ENCODE measurements at regions not wholly inside any gene's neighbourhood (a gene's known extent, or its start where the extent isn't known, plus 50 kb on each side); places are given as distances from the start of the nearest gene placed in this dataset.

GRCh38 chr2:7127687-7128086 is 210.5 kb downstream of the RNF144A start:
- Histone ChIP-seq H3K4me1 (no peaks in the 10 kb centered on the region), H3K36me3 (no peaks in the 10 kb centered on the region), H3K27me3 (no peaks in the 10 kb centered on the region), H3K9me3 (ENCODE audit: low read depth) (no peaks in the 10 kb centered on the region), H3K27ac (no peak overlapping the region), H3K4me2 (no peak overlapping the region), H3K79me2 (ENCODE audit: low read depth) (no peaks in the 10 kb centered on the region), H3K4me3 (no peak overlapping the region), H3K9ac (no peak overlapping the region), H4K20me1 (ENCODE audit: low read depth) (no peaks in the 10 kb centered on the region), H2AFZ (replicated peaks) (no peak overlapping the region), H3F3A (ENCODE audit: low read depth) (no peaks in the 10 kb centered on the region)
- no peaks in the 10 kb centered on the region for H3K9me3 Mint-ChIP-seq
- TF ChIP-seq CTCF (IDR thresholded peaks at IDR 0.05) (no peak), EZH2phosphoT487 (IDR thresholded peaks at IDR 0.05) (no peak), EZH2 (IDR thresholded peaks at IDR 0.05) (no peak)
- H3K4me1 Mint-ChIP-seq, result peaks cover 7% of the 10 kb centered on the region
- H3K27me3 Mint-ChIP-seq (ENCODE audit: insufficient read depth, low read depth), result no peaks in the 10 kb centered on the region
- no peak overlapping the region for H3K4me3 Mint-ChIP-seq
- H3K27ac Mint-ChIP-seq, result no peak overlapping the region
- no peak for DNase-seq (ENCODE audit: low spot score)
- no peaks in the 10 kb centered on the region for H3K36me3 Mint-ChIP-seq

- Mint-ChIP-seq H3K4me1 (peaks cover 7% of the 10 kb centered on the region), H3K4me3 (no peak overlapping the region), H3K27ac (no peak overlapping the region), H3K27me3 (ENCODE audit: insufficient read depth, low read depth) (no peaks in the 10 kb centered on the region), H3K36me3 (no peaks in the 10 kb centered on the region), H3K9me3 (no peaks in the 10 kb centered on the region)
- Histone ChIP-seq H4K20me1 (ENCODE audit: low read depth) (no peaks in the 10 kb centered on the region), H3K4me3 (no peak overlapping the region), H3K79me2 (ENCODE audit: low read depth) (no peaks in the 10 kb centered on the region), H3F3A (ENCODE audit: low read depth) (no peaks in the 10 kb centered on the region), H3K4me2 (no peak overlapping the region), H3K9ac (no peak overlapping the region), H3K27me3 (no peaks in the 10 kb centered on the region), H3K36me3 (no peaks in the 10 kb centered on the region), H3K9me3 (ENCODE audit: low read depth) (no peaks in the 10 kb centered on the region), H3K4me1 (no peaks in the 10 kb centered on the region), H2AFZ (replicated peaks) (no peak overlapping the region), H3K27ac (no peak overlapping the region)
- DNase-seq (ENCODE audit: low spot score), result no peak
- no peak for TF ChIP-seq EZH2 (IDR thresholded peaks at IDR 0.05)
- TF ChIP-seq CTCF (IDR thresholded peaks at IDR 0.05), result no peak
- TF ChIP-seq EZH2phosphoT487 (IDR thresholded peaks at IDR 0.05), result no peak
These were observed 214.0 kb downstream of the RNF144A start for GRCh38 chr2:7131261-7131660.

- H3K27ac Mint-ChIP-seq, result no peak overlapping the region
- no peaks in the 10 kb centered on the region for H3K9me3 ChIP-seq (ENCODE audit: low read depth)
- no peak overlapping the region for H3K4me3 ChIP-seq
- H3K27me3 Mint-ChIP-seq (ENCODE audit: insufficient read depth, low read depth), result no peaks in the 10 kb centered on the region
- no peaks in the 10 kb centered on the region for H3K36me3 ChIP-seq
- H2AFZ ChIP-seq (replicated peaks), result no peak overlapping the region
- H3K9ac ChIP-seq, result no peak overlapping the region
- no peaks in the 10 kb centered on the region for H3F3A ChIP-seq (ENCODE audit: low read depth)
- no peaks in the 10 kb centered on the region for H3K36me3 Mint-ChIP-seq
- no peak overlapping the region for H3K4me2 ChIP-seq
- no peaks in the 10 kb centered on the region for H3K27me3 ChIP-seq
- no peaks in the 10 kb centered on the region for H3K4me1 ChIP-seq
- H4K20me1 ChIP-seq (ENCODE audit: low read depth), result no peaks in the 10 kb centered on the region
- H3K4me3 Mint-ChIP-seq, result no peak overlapping the region
- no peak for DNase-seq (ENCODE audit: low spot score)
- no peak for TF ChIP-seq CTCF (IDR thresholded peaks at IDR 0.05)
- TF ChIP-seq EZH2 (IDR thresholded peaks at IDR 0.05), result no peak
- no peak for TF ChIP-seq EZH2phosphoT487 (IDR thresholded peaks at IDR 0.05)
- H3K79me2 ChIP-seq (ENCODE audit: low read depth), result no peaks in the 10 kb centered on the region
- peaks cover 7% of the 10 kb centered on the region for H3K4me1 Mint-ChIP-seq
- no peak overlapping the region for H3K27ac ChIP-seq
- H3K9me3 Mint-ChIP-seq, result no peaks in the 10 kb centered on the region
These were observed 215.5 kb downstream of the RNF144A start for GRCh38 chr2:7132753-7133152.

- Mint-ChIP-seq H3K4me3 (peak overlapping the region; percentile 40), H3K27me3 (ENCODE audit: insufficient read depth, low read depth) (no peaks in the 10 kb centered on the region), H3K27ac (no peak overlapping the region), H3K4me1 (peaks cover 5% of the 10 kb centered on the region), H3K36me3 (no peaks in the 10 kb centered on the region), H3K9me3 (no peaks in the 10 kb centered on the region)
- Histone ChIP-seq H3K27me3 (no peaks in the 10 kb centered on the region), H3K9ac (no peak overlapping the region), H4K20me1 (ENCODE audit: low read depth) (no peaks in the 10 kb centered on the region), H3K9me3 (ENCODE audit: low read depth) (no peaks in the 10 kb centered on the region), H3K4me2 (no peak overlapping the region), H3K4me3 (no peak overlapping the region), H3K36me3 (no peaks in the 10 kb centered on the region), H3F3A (ENCODE audit: low read depth) (no peaks in the 10 kb centered on the region), H3K27ac (no peak overlapping the region), H3K4me1 (no peaks in the 10 kb centered on the region), H3K79me2 (ENCODE audit: low read depth) (no peaks in the 10 kb centered on the region), H2AFZ (replicated peaks) (no peak overlapping the region)
- no peak for DNase-seq (ENCODE audit: low spot score)
- no peak for TF ChIP-seq CTCF (IDR thresholded peaks at IDR 0.05)
- TF ChIP-seq EZH2 (IDR thresholded peaks at IDR 0.05), result no peak
- TF ChIP-seq EZH2phosphoT487 (IDR thresholded peaks at IDR 0.05), result no peak
These were observed 216.3 kb downstream of the RNF144A start for GRCh38 chr2:7133521-7133920.
